CD4-positive, CD25-positive, alpha-beta regulatory T cell (primary cell): ENCODE measurements at regions not wholly inside any gene's neighbourhood (a gene's known extent, or its start where the extent isn't known, plus 50 kb on each side); places are given as distances from the start of the nearest gene placed in this dataset.

Experiments
- ATAC-seq, 2 donors: fragments of 150-1000 bp; cut with Tn5 transposase; one replicate each; pipeline ENCODE4 v1.10.0; 2021; ENCODE audit warnings: low read depth in 2 of 2, moderate number of reproducible peaks in 2 of 2, moderate library complexity in 1 of 2
- DNase-seq, 3 donors: peaks; one replicate each; pipeline versions ENCODE4 v3.0.0 to v3.0.0-alpha.2; 2012 to 2022; ENCODE audit warnings: mixed read lengths in 1 of 3
- H3K27ac ChIP-seq: one replicate; pipeline ENCODE4 v1.7.0; 2013; ENCODE audit warnings: mild to moderate bottlenecking, low read length; ENCODE audit not compliant: insufficient read depth, poor library complexity, severe bottlenecking
- H3K27me3 ChIP-seq: one replicate; pipeline ENCODE4 v1.7.0; 2013; ENCODE audit warnings: low read length; ENCODE audit not compliant: control insufficient read depth, insufficient read depth
- H3K36me3 ChIP-seq: one replicate; pipeline ENCODE4 v1.7.0; 2013; ENCODE audit warnings: mild to moderate bottlenecking, low read length, moderate library complexity; ENCODE audit not compliant: control insufficient read depth, insufficient read depth
- H3K4me1 ChIP-seq: 2 replicates; pipeline ENCODE4 v1.7.0; 2013; ENCODE audit warnings: mild to moderate bottlenecking, low read length; ENCODE audit not compliant: insufficient read depth, control insufficient read depth, poor library complexity, severe bottlenecking
- H3K4me3 ChIP-seq: one replicate; pipeline ENCODE4 v1.7.0; 2013; ENCODE audit warnings: low read depth, mild to moderate bottlenecking, low read length, moderate library complexity
- H3K9me3 ChIP-seq, 2 experiments: 1 replicate in 1 of 2; 2 replicates in 1 of 2; pipeline ENCODE4 v1.7.0; 2013; ENCODE audit warnings: low read length in 2 of 2, mild to moderate bottlenecking in 1 of 2, moderate library complexity in 1 of 2; ENCODE audit not compliant: control insufficient read depth in 2 of 2
- H3K27ac Mint-ChIP-seq, 3 donors: one replicate each; pipeline ENCODE4 v1.8.0; 2020 to 2022; ENCODE audit warnings: mild to moderate bottlenecking in 3 of 3, mixed read lengths in 3 of 3, moderate library complexity in 2 of 3
- H3K27me3 Mint-ChIP-seq: one replicate; pipeline ENCODE4 v1.8.0; 2022; ENCODE audit warnings: mild to moderate bottlenecking, mixed read lengths
- H3K36me3 Mint-ChIP-seq: one replicate; pipeline ENCODE4 v1.8.0; 2020; ENCODE audit warnings: mixed read lengths
- H3K4me1 Mint-ChIP-seq, 4 donors: one replicate each; pipeline ENCODE4 v1.8.0; 2020 to 2022; ENCODE audit warnings: mixed read lengths in 4 of 4, mild to moderate bottlenecking in 1 of 4
- H3K4me3 Mint-ChIP-seq, 4 donors: one replicate each; pipeline ENCODE4 v1.8.0; 2020 to 2022; ENCODE audit warnings: mild to moderate bottlenecking in 4 of 4, mixed read lengths in 4 of 4, moderate library complexity in 3 of 4
- H3K9me3 Mint-ChIP-seq, 7 donors: one replicate each; pipeline ENCODE4 v1.8.0; 2020 to 2022; ENCODE audit warnings: mixed read lengths in 7 of 7, mild to moderate bottlenecking in 3 of 7, moderate library complexity in 2 of 7

DNA sequence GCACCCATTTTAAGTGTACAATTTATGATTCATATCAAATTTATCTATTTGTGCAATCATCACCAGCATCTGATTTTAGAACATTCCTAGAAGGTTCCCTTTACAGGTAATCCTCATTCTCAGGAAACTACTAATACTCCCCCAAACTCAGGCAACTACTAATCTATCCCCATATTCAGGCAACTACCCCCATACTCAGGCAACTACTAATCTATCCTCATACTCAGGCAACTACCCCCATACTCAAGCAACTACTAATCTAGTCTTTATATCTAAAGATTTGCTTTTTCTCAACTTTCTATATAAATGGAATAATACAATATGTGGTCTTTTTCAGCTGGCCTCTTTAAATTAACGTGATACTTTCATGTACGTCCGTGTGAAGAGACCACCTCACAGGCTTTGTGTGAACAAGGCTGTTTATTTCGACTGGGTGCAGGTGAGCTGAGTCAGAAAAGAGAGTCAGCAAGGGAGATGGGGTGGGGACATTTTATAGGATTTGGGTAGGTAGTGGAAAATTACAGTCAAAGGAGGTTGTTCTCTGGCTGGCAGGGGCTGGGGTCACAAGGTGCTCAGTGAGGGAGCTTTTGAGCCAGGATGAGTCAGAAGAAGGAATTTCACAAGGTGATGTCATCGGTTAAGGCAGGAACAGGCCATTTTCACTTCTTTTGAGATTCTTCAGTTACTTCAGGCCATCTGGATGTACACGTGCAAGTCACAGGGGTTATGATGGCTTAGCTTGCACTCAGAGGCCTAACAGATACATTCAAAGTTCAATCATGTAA lies 1444.5 kb upstream of the CADM2 start:
- H3K27ac Mint-ChIP-seq = no peak overlapping the region
- peaks cover 2 to 43% (median 14%) of the 10 kb centered on the region in 7 donors for H3K9me3 Mint-ChIP-seq
- H3K36me3 Mint-ChIP-seq = no peaks in the 10 kb centered on the region
- no peak overlapping the region for H3K4me3 Mint-ChIP-seq
- H3K4me1 ChIP-seq = no peaks in the 10 kb centered on the region
- H3K27ac ChIP-seq = no peak overlapping the region
- no peak overlapping the region for H3K4me3 ChIP-seq
- no peaks in the 10 kb centered on the region for H3K4me1 Mint-ChIP-seq
- ATAC-seq (no peak), DNase-seq (no peak)
- H3K9me3 ChIP-seq = peaks cover 4 to 9% of the 10 kb centered on the region in 2 experiments
- no peaks in the 10 kb centered on the region for H3K36me3 ChIP-seq
- H3K27me3 Mint-ChIP-seq = no peaks in the 10 kb centered on the region
- no peaks in the 10 kb centered on the region for H3K27me3 ChIP-seq

DNA sequence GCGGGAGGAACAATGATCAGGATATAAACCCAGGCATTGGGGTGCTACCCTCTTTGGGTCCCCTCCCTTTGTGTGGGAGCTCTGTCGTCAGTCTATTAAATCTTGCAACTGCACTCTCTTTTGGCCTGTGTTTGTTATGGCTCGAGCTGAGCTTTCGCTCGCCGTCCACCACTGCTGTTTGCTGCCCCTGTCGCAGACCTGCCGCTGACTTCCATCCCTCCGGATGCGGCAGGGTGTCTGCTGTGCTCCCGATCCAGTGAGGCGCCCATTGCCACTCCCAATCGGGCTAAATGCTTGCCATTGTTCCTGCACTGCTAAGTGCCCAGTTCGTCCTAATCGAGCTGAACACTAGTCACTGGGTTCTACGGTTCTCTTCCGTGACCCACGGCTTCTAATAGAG lies 1443.7 kb upstream of the CADM2 start:
- no peaks in the 10 kb centered on the region for H3K36me3 ChIP-seq
- H3K27ac ChIP-seq = no peak overlapping the region
- Mint-ChIP-seq H3K27ac (peak overlapping the region in 1 of 3 donors; percentile 22), H3K36me3 (no peaks in the 10 kb centered on the region), H3K9me3 (peaks cover 2 to 43% (median 12%) of the 10 kb centered on the region in 7 donors), H3K27me3 (no peaks in the 10 kb centered on the region), H3K4me1 (no peaks in the 10 kb centered on the region), H3K4me3 (no peak overlapping the region)
- no peak overlapping the region for H3K4me3 ChIP-seq
- H3K9me3 ChIP-seq = peaks cover 4 to 9% of the 10 kb centered on the region in 2 experiments
- DNase-seq = no peak
- ATAC-seq = no peak
- no peaks in the 10 kb centered on the region for H3K4me1 ChIP-seq
- H3K27me3 ChIP-seq = no peaks in the 10 kb centered on the region

DNA sequence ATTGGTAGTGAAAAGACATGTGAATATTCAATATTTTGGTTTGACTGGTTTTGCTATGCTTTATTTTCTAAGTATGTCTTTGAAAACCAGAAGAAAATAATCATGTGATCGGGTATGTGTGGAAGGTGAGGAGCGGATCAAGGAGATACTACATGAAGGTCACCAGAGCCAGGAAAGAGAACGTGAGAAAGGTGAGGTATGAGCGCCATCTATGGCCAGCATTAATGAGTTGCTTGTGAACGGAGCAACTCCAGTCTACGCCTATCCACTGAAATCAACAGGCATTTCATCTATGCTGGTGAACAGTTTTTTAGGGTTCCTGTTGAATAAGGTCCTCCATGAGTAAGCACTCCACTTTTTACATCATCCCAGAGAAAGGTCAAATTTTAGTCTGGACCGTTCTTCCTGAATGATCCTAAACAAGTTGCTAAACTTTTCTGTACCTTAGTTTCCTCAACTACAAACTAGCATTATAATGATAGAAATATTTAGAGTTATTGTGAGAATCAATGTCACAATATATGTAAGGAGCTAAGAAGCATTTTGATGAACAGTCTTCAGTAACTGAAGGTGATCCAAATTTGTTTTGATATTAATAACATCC lies 1435.2 kb upstream of the CADM2 start:
- ATAC-seq = no peak
- peak in 1 of 3 donors; percentile 2 for DNase-seq
- peaks cover 0 to 12% (median 3%) of the 10 kb centered on the region in 7 donors for H3K9me3 Mint-ChIP-seq
- H3K27ac Mint-ChIP-seq = no peak overlapping the region
- no peaks in the 10 kb centered on the region for H3K4me1 ChIP-seq
- no peak overlapping the region for H3K4me3 Mint-ChIP-seq
- no peak overlapping the region for H3K27ac ChIP-seq
- H3K9me3 ChIP-seq = no peaks in the 10 kb centered on the region
- H3K36me3 ChIP-seq = no peaks in the 10 kb centered on the region
- no peaks in the 10 kb centered on the region for H3K27me3 Mint-ChIP-seq
- H3K27me3 ChIP-seq = no peaks in the 10 kb centered on the region
- H3K4me3 ChIP-seq = no peak overlapping the region
- H3K36me3 Mint-ChIP-seq = no peaks in the 10 kb centered on the region
- no peaks in the 10 kb centered on the region for H3K4me1 Mint-ChIP-seq

GRCh38 chr3:83524901-83525300 lies 1433.9 kb upstream of the CADM2 start:
- H3K4me1 Mint-ChIP-seq = no peaks in the 10 kb centered on the region
- no peaks in the 10 kb centered on the region for H3K36me3 Mint-ChIP-seq
- no peak overlapping the region for H3K27ac Mint-ChIP-seq
- H3K9me3 ChIP-seq = no peaks in the 10 kb centered on the region
- no peaks in the 10 kb centered on the region for H3K27me3 Mint-ChIP-seq
- H3K27ac ChIP-seq = no peak overlapping the region
- H3K9me3 Mint-ChIP-seq = peaks cover 0 to 7% (median 3%) of the 10 kb centered on the region in 7 donors
- DNase-seq (no peak), ATAC-seq (no peak)
- H3K4me1 ChIP-seq = no peaks in the 10 kb centered on the region
- no peaks in the 10 kb centered on the region for H3K36me3 ChIP-seq
- no peaks in the 10 kb centered on the region for H3K27me3 ChIP-seq
- no peak overlapping the region for H3K4me3 ChIP-seq
- H3K4me3 Mint-ChIP-seq = no peak overlapping the region

DNA sequence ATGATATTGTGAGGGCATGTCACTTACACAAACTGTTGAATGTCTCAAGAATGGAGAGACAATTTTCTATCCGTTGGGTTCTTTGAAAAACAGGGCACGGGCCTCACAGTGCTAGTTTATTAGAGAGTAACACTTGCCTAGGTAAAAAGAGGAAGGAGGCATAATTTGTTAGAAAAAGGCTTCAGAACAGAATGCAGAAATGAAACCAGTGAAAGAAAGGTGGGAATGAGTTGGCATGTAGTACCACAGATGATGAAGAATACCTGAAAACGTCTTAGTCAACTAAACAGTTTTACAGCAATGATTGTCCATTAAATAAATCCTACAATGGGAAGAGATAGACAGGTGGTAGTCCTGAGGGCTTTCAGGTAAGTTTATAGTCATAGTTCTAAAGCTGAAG lies 1399.7 kb upstream of the CADM2 start:
- H3K27ac ChIP-seq = no peak overlapping the region
- H3K27me3 Mint-ChIP-seq = no peaks in the 10 kb centered on the region
- no peak overlapping the region for H3K27ac Mint-ChIP-seq
- H3K4me1 ChIP-seq = no peaks in the 10 kb centered on the region
- H3K27me3 ChIP-seq = no peaks in the 10 kb centered on the region
- H3K36me3 ChIP-seq = no peaks in the 10 kb centered on the region
- peaks cover 0 to 44% (median 5%) of the 10 kb centered on the region in 7 donors for H3K9me3 Mint-ChIP-seq
- no peak overlapping the region for H3K4me3 Mint-ChIP-seq
- no peak for DNase-seq
- ATAC-seq = no peak
- H3K4me1 Mint-ChIP-seq = peaks cover 0 to 12% (median 3%) of the 10 kb centered on the region in 4 donors
- H3K4me3 ChIP-seq = no peak overlapping the region
- no peaks in the 10 kb centered on the region for H3K36me3 Mint-ChIP-seq
- H3K9me3 ChIP-seq = peaks cover 6 to 10% of the 10 kb centered on the region in 2 experiments

- H3K27me3 ChIP-seq = no peaks in the 10 kb centered on the region
- H3K4me1 ChIP-seq = no peaks in the 10 kb centered on the region
- H3K36me3 ChIP-seq = no peaks in the 10 kb centered on the region
- no peak for ATAC-seq
- no peaks in the 10 kb centered on the region for H3K27me3 Mint-ChIP-seq
- H3K4me3 Mint-ChIP-seq = no peak overlapping the region
- no peak overlapping the region for H3K4me3 ChIP-seq
- no peak overlapping the region for H3K27ac Mint-ChIP-seq
- no peaks in the 10 kb centered on the region for H3K9me3 ChIP-seq
- no peaks in the 10 kb centered on the region for H3K4me1 Mint-ChIP-seq
- H3K9me3 Mint-ChIP-seq = peaks cover 0 to 13% (median 0%) of the 10 kb centered on the region in 7 donors
- no peak overlapping the region for H3K27ac ChIP-seq
- DNase-seq = no peak
- H3K36me3 Mint-ChIP-seq = no peaks in the 10 kb centered on the region
These were observed 1390.9 kb upstream of the CADM2 start for GRCh38 chr3:83567935-83568334.

DNA sequence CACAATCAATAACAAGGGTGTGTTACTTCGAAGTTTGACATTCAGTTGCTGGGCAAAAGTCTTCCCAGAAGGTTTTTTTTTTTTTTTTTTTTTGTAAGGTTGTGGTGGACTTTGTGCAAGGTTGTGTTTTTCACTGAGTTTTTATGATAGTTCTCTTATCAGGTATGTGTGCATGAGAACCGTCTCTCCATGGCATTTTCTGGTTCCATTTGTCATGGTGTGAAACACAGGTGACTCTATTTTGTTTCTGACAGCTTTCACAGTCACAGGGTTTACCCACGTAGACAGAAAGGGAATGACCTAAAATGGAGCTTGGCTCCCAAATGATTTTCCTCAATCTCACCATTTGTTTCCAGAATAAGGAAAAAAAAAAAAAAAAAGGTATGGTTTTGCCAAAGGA lies 1377.2 kb upstream of the CADM2 start:
- DNase-seq (no peak), ATAC-seq (no peak)
- H3K4me3 ChIP-seq = no peak overlapping the region
- no peaks in the 10 kb centered on the region for H3K36me3 ChIP-seq
- H3K36me3 Mint-ChIP-seq = no peaks in the 10 kb centered on the region
- H3K9me3 Mint-ChIP-seq = peaks cover 2 to 32% (median 6%) of the 10 kb centered on the region in 7 donors
- H3K27me3 ChIP-seq = no peaks in the 10 kb centered on the region
- H3K4me1 Mint-ChIP-seq = no peaks in the 10 kb centered on the region
- no peak overlapping the region for H3K4me3 Mint-ChIP-seq
- no peak overlapping the region for H3K27ac Mint-ChIP-seq
- no peak overlapping the region for H3K27ac ChIP-seq
- H3K4me1 ChIP-seq = no peaks in the 10 kb centered on the region
- H3K9me3 ChIP-seq = no peaks in the 10 kb centered on the region
- no peaks in the 10 kb centered on the region for H3K27me3 Mint-ChIP-seq

- Histone ChIP-seq H3K27ac (no peak overlapping the region), H3K36me3 (no peaks in the 10 kb centered on the region), H3K27me3 (no peaks in the 10 kb centered on the region), H3K9me3 (peaks cover 0 to 3% of the 10 kb centered on the region in 2 experiments), H3K4me3 (no peak overlapping the region), H3K4me1 (no peaks in the 10 kb centered on the region)
- H3K27me3 Mint-ChIP-seq = no peaks in the 10 kb centered on the region
- no peak overlapping the region for H3K4me3 Mint-ChIP-seq
- H3K4me1 Mint-ChIP-seq = peaks cover 0 to 5% (median 0%) of the 10 kb centered on the region in 4 donors
- ATAC-seq (no peak), DNase-seq (no peak)
- H3K36me3 Mint-ChIP-seq = no peaks in the 10 kb centered on the region
- H3K9me3 Mint-ChIP-seq = peaks cover 2 to 19% (median 7%) of the 10 kb centered on the region in 7 donors
- peak overlapping the region in 1 of 3 donors; percentile 21 for H3K27ac Mint-ChIP-seq
These were observed 1357.1 kb upstream of the CADM2 start for GRCh38 chr3:83601704-83602103.
